ENCODE measurements at regions not wholly inside any gene's neighbourhood (a gene's known extent, or its start where the extent isn't known, plus 50 kb on each side); places are given as distances from the start of the nearest gene placed in this dataset.

DNA sequence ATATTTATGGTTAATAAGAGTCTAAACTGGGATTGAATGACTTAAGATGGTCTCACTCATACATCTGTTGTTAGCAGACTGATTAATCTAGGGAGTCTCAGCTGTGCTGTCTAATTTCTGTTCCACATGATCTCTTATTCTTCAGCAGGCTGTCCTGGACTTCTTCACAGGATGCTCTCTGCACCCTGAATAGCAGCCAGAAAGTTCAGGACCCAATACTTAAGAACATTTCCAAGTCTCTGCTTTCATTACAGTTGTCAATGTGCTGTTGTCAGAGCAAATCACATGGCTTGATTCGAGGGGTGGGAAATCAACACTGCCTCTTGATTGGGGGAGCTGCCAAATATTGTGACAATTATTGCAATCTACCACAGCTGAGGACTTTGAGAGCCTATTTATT is 627.1 kb upstream of the SLC8A1 start:
- DNase-seq: no peak

DNA sequence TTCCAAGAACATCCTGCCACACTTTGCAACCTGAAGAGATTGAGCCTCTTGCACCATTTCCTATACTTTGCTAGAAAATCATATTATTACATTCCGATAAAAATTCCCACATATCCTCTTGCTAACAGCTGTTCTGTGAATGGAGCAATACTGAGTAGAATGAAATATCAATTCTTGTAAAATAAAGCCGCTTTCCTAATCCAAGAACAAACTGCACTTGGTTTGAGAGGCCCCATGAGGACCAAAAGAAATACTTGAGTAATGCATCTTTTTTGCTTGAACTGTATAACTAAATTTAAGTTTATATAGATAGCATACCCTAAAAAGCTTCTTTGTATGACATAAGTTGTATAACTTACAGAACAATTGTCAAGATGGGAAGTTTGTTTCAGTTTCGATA is 632.4 kb upstream of the SLC8A1 start:
- no peak for DNase-seq

DNA sequence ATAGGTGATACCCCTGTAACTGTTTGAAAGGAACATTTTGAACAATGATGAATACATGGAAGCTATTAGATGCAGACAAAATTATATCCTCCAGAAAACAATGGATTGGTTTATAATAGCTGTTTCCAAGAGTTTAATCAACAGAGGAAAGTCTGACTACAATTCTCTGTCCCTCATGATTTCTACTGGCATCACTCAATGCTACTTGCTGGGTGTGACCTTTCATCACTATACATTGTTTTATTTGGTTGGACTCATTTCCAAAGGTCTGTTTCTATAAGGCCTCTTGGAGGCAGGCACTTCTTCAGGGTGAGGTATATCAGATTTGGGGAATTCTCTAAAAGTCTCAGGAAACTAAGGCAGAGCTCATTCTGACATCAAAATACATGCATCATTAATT is 636.1 kb upstream of the SLC8A1 start:
- no peak for DNase-seq

DNA sequence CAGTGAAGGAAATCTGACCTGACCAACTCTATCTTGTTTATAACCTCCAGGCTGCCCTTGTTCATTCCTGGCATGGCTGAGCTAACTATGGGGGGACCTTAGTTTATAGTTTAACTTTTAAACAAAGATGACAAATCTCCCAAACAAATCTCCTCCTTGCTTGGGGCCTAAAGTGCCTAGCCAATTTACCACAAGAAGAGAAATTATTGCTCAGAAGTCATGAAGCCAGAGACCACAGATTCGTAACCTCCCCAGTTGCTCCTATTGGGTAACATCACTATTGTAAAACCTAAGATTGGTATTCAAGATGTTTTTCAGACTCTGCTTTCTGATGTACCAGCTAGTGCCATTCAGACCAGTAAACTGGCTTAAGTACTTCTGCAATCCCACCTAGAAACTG is 649.4 kb upstream of the SLC8A1 start:
- no peak for DNase-seq

DNA sequence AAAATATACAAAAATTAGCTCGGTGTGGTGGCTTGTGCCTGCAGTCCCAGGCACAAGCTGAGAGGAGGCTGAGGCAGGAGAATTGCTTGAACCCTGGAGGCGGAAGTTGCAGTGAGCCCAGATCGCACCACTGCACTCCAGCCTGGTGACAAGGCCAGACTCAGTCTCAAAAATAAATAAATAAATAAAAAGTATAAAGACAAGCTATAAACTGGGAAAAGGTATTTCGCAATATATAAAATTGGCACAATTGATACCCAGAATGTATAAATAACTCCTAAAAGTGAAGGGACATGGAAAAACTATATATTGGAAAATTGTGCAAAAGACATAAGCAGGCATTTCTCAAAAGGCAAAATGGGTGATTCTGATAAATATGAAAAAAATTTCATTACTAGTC is 657.9 kb upstream of the SLC8A1 start:
- DNase-seq: no peak

DNA sequence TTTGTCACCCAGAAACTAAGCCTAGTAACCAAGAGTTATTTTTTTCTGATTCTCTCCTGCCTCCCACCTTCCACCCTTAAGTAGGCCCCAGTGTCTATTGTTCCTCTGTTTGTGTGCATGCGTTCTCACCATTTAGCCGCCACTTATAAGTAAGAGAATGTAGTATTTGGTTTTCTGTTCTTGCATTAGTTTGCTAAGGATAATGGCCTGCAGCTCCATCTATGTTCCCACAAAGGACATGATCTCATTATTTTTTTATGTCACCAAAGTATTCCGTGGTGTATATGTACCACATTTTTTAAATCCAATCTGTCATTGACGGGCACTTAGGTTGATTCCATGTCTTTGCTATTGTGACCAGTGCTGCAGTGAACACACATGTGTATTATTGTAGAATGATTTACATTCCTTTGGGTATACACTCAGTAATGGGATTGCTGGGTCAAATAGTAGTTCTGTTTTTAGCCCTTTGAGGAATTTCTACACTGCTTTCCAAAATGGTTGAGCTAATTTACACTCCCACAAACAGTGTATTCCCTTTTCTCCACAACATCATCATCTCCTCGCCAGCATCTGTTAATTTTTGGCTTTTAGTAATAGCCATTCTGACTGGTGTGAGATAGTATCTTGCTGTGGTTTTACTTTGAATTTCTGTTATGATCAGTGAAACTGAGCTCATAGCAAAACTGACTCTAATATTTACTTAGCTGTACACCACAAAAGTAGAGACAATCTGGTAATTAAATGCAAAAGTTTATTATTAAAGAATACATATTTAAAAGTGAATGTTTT is 660.1 kb upstream of the SLC8A1 start:
- DNase-seq: no peak

DNA sequence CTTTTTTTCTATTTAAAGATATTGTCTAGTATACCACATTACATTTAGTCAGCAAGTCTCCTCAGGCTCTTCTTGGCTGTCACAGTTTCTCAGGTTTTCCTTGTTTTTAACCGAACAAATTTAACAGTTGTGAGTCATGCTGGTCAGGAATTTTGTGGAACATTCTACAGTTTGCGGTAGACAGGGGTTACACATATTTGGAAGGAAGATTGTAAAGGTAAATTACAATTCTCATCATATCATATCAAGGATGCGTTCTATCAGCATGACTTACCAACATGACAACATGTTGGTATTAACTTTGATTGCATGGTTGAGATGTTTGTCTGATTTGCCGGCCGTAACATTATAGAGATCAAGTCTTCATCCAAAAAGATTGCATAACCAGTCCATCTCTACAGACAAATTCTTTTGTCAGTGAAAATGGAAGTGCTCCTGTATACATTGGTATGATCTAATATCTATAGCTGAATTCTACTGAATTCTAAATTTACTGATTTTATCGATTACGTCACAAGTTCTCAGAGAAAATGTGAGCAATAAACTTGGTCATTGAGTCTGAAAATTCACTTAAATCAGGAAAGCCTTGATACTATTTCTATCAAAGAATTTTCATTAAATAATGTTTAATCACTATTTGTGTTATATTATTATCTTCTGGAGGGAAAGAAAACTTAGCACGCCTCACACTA is 664.4 kb upstream of the SLC8A1 start:
- no peak for DNase-seq

DNA sequence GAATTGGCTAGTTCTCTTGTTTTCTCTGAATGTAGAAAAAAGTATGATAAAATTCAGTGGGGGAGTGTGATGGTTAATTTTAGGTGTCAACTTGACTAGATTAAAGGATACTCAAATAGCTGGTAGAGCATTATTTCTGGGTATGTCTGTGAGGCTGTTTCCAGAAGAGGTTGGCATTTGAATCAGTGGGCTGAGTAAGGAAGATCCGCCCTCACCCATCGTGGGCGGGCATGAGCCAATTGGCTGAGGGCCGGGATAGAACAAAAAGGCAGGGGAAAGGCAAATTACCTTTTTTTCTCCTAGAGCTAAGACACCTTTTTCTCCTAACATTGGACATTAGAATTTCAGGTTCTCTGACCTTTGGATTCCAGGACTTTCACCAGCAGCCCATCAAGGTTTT is 667.6 kb upstream of the SLC8A1 start:
- DNase-seq: no peak

DNA sequence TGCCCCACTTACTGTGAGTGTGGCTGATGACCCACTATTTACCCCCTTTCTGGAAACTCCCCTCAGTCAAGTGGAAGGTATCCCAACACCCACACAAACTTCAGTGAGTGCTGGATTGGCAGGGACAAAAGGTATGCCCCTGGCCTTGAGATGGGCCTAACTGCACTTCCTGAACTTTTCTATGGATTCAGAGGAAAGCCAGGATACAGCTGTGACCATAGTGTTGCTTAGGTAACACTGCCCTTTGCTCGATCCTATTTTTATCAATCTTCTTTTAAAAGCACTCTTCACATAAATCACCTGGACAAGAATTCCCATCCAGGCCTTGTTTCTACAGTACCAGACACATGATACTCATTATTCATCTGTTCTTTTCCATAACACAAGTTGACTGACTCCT is 671.5 kb upstream of the SLC8A1 start:
- no peak for DNase-seq

DNA sequence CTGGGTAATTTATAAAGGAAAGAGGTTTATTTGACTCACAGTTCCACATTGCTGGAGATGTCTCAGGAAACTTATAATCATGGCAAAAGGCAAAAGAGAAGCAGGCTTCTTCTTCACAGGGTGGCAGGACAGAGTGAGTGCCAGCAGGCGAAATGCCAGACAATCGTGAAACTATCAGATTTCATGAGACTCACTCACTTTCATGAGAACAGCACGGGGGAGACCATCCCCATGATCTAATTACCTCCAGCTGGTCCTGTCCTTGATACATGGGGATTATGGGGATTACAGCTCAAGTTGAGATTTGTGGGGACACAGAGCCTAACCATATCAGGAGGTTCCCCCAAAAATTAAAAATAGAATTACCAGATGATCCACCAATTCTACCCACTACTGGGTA is 675.5 kb upstream of the SLC8A1 start:
- DNase-seq: no peak

DNA sequence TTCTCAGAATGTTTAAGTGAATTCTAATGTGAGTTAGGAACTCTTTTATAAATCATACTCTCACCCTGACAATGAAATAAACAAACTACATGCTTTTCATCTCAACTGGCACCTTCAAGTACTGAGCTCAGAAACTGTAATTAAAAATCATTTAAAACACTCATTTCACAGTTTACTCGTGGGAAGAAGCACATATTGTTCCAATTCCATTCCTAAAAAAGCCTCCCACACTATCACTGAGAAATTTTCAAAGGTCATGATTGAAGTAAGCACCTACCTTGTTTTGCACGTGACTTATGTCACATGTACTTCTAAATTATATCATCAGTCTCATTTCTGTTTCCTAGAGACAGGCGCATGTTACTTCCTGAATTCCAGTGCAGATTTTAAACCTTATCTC is 678.1 kb upstream of the SLC8A1 start:
- no peak for DNase-seq

DNA sequence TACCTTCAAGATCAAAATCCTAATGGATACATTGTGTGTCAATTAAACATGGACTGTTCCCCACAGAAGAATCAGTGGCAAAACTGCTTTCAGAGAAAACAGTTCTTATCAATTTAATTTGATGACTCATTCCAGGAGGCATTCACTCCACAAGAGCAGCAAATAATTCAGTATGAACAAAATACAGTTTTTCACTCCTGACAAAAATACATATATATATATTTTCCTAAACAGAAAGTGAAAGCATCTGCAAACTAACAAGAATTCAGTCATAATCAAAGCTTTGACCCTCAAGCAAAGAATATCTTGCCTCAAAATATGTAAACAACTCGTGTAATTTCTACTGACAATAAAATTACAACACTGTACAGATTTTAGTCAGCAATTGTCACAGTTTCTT is 685.1 kb upstream of the SLC8A1 start:
- DNase-seq: no peak

DNA sequence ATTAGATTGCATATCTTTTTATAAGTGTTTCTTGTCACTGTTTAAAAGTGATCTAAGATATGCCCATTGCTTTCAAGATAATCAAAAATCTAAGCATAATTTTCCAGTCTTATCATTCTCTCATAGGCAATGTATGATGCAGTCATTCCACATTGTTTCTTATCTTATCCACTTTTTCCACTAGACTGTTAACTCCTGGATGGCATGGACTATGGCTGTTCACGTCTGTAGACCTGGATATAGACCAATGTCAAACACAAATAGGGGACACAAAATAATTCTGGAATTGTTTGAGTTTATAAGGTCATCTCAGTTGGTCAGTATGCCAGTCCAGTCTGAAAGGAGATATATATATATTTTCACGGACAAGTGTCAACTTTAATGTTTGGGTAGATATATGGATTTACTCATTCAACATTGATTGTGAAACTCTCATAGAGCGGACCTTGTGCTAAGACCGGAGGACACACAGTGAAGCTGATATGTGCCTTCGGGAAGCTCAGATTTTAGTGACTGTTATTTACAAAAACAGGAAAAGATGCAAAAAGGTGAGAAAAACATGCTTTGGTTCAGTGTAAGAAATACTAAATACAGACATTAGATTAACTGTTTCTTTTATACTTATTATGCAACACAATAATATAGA is 689.4 kb upstream of the SLC8A1 start:
- DNase-seq: no peak

DNA sequence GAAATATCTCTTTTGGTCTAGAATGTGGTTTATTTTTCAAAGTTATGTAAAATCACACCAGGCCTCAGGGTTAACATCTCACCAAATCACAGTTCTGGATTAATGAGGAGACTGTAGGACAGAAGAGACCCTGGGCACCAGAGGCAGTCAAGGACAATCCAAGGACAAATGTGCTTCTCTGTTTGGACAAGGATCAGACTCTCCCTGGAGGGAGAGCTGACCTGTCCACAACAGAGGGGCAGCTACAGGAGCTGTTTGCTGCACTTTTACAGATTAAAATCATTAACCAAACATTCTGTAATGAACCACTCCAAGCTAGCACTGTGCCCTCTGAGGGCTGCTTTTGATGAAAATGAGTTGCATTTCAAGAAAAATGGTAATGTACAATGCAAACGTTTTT is 690.6 kb upstream of the SLC8A1 start:
- DNase-seq: no peak

DNA sequence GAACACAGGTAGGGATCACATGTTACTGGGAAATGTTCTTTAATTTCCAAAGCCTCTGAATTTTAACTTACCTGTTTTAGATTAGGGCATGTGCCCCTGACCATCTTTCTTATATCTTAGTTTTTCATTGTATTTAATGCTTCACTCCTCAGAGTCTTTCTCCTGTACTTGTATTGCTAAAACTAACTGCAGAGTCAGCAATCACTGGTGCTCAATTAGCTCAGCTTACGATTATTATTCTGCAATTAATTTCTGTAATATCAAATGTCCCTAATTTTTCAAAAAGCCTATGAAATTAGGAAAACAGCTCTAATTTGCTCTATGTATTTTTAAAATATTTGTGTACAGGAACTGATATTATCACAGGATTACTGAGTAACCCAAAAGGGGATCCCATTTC is 693.2 kb upstream of the SLC8A1 start:
- no peak for DNase-seq

DNA sequence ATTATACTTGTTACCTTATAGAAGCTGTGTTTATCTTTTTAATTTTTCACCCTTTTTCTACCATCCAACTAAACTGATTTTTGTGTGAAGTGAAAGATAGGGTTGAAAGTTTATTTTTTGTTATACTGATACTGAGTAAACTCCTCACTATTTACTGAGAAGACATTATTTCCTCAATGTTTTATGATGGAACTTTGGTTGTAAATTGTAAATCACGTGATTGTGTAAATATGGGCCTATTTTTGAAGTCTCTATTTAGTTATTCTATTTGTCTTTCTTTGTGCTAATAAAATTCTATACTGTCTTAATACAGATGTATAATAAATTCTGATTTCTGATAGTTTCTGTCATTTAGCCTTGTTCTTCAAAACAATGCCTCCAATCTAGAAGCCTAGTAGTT is 697.2 kb upstream of the SLC8A1 start:
- no peak for DNase-seq

DNA sequence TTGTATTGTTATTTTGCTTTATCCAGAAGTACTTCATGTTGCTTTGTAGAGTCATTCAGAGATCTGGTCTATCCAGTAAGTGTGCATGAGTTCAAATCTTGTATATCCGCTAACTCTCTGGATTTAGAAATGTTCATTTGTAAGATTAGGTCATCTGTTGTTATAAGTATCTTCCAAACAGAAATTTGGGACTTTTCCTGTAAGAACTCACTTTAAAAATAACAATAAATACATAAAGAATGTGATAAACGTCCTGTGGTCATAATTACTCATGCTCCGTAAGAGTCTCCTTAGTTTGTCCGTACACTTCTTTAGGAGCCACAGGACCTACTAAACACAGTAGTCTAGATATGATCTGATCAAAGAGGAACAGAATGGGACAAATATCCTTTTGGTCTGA is 699.9 kb upstream of the SLC8A1 start:
- no peak for DNase-seq

DNA sequence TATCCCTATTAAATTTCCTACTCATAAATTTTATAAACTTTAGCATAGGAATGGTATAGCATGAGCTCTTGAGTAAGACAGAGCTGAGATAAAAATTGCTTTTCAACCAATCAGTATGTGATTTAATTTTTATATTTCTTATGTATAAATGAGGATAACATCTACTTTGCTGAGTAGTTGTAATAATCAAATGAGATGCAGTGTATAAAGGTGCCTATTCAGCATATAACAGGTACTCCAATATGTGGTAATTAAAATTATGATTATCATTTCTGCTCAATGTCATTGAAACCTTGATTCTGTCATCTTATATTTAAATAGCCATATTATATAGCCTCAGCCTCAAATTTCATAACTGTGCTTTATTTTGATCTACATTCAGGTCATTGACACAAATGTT is 700.4 kb upstream of the SLC8A1 start:
- DNase-seq: no peak

DNA sequence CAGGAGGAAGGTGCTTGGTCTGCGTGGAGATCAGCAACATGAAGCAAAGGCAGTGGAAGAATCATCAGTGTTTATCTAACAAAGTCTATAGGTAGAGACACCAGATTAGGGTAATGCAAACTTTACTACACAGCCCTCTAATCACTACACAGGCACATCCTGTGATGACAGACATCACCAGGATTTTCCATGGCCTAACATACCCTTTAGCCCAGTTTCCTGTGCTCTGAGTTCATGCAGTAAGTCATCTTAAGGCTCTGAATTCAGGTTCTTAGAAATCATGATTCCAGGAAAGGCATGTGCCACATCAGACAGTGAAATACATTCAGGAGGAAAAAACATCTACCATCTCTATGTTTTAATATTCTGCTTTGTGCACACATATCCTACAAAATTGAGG is 708.5 kb upstream of the SLC8A1 start:
- no peak for DNase-seq

DNA sequence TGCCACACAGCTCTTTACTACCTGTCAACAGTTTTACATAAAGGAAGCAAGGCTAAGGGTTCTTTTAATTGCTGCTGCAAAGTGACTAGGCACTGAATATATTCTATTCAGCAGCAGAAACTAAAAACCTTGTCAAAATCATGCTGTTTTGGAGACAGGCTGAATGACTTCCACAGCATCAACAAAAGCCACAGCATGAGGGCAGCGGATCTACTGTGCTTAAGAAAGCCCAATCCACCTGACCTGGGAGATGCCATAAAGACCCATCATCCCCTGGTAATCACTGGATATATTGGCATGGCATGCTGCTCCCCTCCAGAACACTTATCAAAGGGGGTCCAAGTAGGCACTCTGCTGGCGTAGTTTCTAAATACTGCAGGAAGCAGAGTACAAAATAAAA is 715.1 kb upstream of the SLC8A1 start:
- no peak for DNase-seq

DNA sequence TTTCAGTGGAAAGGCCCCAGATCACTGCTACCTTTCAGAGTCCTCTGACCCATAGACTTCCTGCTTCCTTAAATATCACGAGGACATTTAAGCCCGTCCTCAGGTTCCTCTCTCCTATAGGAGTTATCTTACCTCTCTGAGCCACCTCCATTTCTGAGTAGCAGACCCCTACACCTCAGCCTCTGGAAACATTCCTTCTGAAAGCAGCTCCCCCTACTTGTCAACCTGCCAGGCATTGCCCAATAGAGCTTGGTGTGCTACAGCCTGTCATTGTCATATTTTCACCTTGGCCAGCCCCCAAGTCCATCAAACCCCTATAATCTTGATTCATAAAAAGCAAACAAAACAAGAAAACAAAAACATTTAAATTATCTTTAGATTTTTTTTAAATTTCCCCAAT is 717.9 kb upstream of the SLC8A1 start:
- DNase-seq: no peak

DNA sequence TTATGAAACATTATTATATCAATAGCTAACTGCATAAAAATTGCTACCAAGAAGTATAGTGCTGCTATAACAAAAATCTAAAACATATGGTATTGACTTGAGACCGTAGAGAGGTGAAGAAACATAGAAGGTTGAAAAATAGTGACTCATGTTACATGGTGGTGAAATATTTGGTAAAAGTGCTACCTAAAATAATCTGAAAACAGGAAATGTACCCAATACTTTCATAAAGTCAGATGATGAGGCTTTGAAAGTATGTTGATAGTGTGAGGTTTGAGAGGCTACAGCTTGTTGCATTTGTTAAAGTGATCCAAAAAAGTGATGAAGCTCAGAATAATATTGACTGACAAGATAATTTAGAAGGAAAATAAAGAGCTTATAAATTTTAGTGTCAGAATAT is 718.7 kb upstream of the SLC8A1 start:
- no peak for DNase-seq

DNA sequence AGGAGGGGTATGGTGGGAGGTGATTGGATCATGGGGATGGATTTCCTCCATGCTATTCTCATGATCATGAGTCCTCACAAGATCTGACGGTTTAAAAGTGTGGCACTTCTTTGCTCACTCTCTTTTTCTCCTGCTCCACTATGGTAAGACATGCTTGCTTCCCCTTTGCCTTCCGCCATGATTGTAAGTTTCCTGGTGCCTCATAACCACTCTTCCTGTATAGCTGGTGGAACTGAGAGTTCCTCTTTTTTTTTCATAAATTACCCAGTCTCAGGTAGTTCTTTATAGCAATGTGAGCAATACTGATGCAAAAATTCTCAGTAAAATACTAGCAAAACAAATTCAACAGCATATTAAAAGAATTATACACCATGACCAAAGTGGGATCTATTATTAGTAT is 728.5 kb upstream of the SLC8A1 start:
- DNase-seq: no peak

DNA sequence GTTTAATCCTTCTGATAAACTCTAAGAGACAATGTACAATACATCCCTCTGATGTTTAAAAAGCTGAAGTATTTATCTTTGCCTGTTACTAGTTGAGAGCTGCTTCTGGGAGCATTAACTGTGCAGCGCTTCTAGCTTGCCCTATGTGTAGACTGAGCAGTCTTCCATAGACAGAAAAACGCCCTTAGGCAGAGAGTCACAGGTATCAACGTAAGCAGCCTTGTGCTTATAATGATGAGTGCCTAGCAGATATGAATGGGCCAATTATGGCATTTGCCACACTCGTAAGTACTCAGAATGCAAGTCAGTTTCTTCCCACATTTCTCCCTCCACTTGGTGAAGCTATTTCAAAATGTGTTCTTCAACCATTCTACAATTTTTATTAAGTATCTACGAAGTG is 731.1 kb upstream of the SLC8A1 start:
- no peak for DNase-seq
